Calu3 (cell line): ENCODE measurements at regions not wholly inside any gene's neighbourhood (a gene's known extent, or its start where the extent isn't known, plus 50 kb on each side); places are given as distances from the start of the nearest gene placed in this dataset.

ENCODE experiments used
- BruUV-seq: library from RNA; stranded (reverse); fragments of 400-500 nt; replicated peaks from 2 replicates; lab custom pipeline; 2021; lab: Mats Ljungman, UMichigan
- CTCF ChIA-PET: fragments of 300-600 bp; sonication (Branson Sonifier 250); formaldehyde crosslinking; loops from one replicate; lab custom pipeline; 2022; ENCODE audit warnings: antibody characterized with exemption; lab: Charles Lee
- DNase-seq: peaks from one replicate; pipeline ENCODE4 v3.0.0; 2022
- H3K27ac Mint-ChIP-seq: one replicate; pipeline ENCODE4 v1.8.0; 2022; ENCODE audit warnings: mixed read lengths; ENCODE audit not compliant: unreplicated experiment
- H3K27me3 Mint-ChIP-seq: one replicate; pipeline ENCODE4 v1.8.0; 2022; ENCODE audit warnings: mixed read lengths; ENCODE audit not compliant: unreplicated experiment
- H3K36me3 Mint-ChIP-seq: one replicate; pipeline ENCODE4 v1.8.0; 2022; ENCODE audit warnings: mild to moderate bottlenecking, moderate library complexity, mixed read lengths; ENCODE audit not compliant: insufficient read depth, unreplicated experiment
- H3K4me1 Mint-ChIP-seq: one replicate; pipeline ENCODE4 v1.8.0; 2022; ENCODE audit warnings: mild to moderate bottlenecking, low read depth, mixed read lengths; ENCODE audit not compliant: unreplicated experiment
- H3K4me3 Mint-ChIP-seq: one replicate; pipeline ENCODE4 v1.8.0; 2022; ENCODE audit warnings: mild to moderate bottlenecking, low read depth, moderate library complexity, mixed read lengths; ENCODE audit not compliant: unreplicated experiment
- H3K9me3 Mint-ChIP-seq: one replicate; pipeline ENCODE4 v1.8.0; 2022; ENCODE audit warnings: low read depth, mixed read lengths; ENCODE audit not compliant: unreplicated experiment
- intact Hi-C: fragments of 100-400 bp; cut with micrococcal nuclease; formaldehyde crosslinking; loops from one replicate; pipeline ENCODE4 v1.10.0; 2022; ENCODE audit not compliant: unreplicated experiment
- TF ChIP-seq, protein P1 (sequence below): fragments of 200-600 bp; IDR thresholded peaks from one replicate; pipeline ENCODE4 v1.8.0; 2022; ENCODE audit warnings: antibody characterized with exemption; ENCODE audit not compliant: unreplicated experiment

DNA sequence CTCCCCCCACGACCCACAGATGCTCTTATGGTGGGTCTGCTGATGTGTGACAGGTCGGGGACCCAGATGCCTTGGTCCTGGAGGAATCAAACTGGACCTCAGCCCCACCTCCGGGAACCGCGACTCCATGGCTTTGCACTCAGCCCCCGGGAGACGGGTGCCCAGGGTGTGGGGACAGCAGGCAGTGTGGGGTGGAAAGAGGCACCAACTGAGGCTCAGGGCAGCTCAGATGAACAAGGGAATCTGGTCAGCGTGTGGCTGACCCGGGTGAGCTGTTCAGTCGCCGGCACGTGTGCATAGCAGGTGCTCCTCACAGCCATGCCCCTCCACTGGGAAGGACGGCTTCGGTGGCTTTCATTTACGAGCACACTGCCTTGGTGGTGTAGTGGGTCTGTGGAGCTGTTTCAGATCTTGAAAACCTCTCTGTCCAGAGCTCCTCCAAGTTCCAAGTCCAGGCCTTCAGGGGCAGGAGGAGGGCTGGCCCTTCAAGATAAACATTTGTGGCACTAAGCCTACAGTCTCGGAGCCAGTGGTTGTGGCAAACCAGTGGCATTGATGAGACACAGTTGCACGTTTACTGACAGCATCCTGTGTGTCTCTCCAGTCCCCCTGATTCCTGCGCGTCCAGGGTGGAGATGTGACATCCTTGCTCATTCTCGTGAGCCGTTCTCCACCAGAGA, 471.2 kb upstream of the HS6ST1 start:
- Mint-ChIP-seq H3K27me3 (no peaks in the 10 kb centered on the region), H3K27ac (no peak overlapping the region), H3K4me3 (no peak overlapping the region), H3K4me1 (no peaks in the 10 kb centered on the region), H3K9me3 (peaks cover 7% of the 10 kb centered on the region), H3K36me3 (no peaks in the 10 kb centered on the region)
- intact Hi-C loops, result no loop called here
- CTCF ChIA-PET, result no interaction called here
- TF ChIP-seq, protein P1, sequence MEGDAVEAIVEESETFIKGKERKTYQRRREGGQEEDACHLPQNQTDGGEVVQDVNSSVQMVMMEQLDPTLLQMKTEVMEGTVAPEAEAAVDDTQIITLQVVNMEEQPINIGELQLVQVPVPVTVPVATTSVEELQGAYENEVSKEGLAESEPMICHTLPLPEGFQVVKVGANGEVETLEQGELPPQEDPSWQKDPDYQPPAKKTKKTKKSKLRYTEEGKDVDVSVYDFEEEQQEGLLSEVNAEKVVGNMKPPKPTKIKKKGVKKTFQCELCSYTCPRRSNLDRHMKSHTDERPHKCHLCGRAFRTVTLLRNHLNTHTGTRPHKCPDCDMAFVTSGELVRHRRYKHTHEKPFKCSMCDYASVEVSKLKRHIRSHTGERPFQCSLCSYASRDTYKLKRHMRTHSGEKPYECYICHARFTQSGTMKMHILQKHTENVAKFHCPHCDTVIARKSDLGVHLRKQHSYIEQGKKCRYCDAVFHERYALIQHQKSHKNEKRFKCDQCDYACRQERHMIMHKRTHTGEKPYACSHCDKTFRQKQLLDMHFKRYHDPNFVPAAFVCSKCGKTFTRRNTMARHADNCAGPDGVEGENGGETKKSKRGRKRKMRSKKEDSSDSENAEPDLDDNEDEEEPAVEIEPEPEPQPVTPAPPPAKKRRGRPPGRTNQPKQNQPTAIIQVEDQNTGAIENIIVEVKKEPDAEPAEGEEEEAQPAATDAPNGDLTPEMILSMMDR, result no peak
- BruUV-seq, result no TSS peak
- DNase-seq, result no peak

DNA sequence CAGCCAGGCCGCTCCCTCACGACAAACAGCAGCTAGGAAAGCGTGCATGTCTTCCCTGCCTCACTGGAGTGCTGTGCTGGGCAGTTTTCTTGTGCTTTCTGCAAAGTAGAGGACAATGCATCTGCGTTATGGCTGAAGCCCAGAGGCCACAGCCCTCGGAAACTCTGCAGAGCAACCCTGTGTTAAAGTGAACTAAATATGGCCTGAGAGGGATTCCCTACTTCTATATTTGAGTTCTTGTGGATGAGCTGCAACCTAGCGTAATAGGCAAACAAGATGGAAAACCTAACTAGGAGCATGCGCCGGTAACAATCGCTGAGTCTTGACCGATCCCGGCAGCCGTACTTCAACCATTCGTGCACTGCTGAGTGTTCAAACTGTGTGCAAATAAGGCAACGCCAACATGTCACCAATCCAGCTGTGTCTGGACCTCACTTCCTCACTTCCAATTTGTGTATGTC, 471.9 kb upstream of the HS6ST1 start:
- Mint-ChIP-seq H3K9me3 (peaks cover 7% of the 10 kb centered on the region), H3K27me3 (no peaks in the 10 kb centered on the region), H3K4me1 (no peaks in the 10 kb centered on the region), H3K36me3 (no peaks in the 10 kb centered on the region), H3K27ac (no peak overlapping the region), H3K4me3 (no peak overlapping the region)
- CTCF ChIA-PET, result no interaction called here
- no TSS peak for BruUV-seq
- no peak for DNase-seq
- TF ChIP-seq, protein P1, result no peak
- intact Hi-C loops, result no loop called here

DNA sequence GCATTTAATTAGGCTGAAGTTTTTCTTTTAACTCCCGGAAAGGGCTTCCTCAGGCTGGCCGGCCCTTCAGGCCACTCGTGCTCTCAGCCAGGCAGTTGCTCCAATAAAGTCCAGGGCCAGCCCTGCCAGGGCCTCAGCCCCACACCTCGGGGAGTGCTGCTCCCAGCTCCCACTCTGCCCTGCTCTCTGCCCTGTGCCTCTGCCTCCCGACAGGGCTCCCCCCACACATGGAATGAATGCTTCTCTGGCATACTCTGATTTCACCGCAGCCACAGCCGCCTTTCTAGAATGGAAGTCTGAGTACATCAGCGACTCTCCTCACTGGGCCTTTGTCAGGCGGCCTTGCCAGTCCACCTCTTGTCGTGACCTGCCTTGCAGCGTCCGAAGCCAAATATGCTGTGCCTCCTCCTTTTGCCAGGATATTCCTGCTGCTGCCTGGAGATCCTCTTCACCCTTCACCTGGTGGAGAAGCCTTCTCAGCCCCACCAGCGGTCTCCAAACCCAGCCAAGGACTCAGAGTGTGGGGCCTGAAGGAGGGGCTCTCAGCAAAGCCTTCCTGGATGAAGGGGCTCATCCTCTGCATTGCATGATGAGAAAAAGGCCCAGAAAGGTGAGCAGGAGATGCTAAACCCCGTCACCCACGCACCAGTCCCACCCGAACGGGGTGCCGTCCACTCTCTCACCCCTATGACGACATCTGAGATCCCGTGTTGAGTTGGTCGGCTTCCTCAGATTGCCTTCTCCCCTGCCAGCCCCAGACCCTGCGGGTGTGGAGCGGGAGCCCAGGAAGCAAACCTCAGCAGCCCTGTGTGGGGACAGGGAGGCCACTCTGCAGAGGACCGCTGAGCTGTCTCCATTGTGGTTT, 472.7 kb upstream of the HS6ST1 start:
- intact Hi-C loops, result no loop called here
- no peak for DNase-seq
- peaks cover 7% of the 10 kb centered on the region for H3K9me3 Mint-ChIP-seq

DNA sequence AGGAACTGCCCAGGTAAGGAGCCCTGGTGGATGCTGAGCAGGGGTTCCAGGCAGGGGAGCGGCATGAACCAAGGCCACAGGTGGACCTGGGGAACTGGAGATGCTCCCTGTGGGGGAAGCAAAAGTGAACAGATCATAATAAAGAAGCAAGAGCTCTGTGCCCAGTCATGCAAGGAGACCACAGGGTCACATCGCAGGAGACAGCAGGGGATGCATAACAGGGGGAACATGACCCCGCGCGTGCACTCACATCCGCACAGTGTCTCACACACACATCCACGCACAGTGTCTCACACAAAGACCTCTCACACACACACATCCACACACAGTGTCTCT, 473.3 kb upstream of the HS6ST1 start:
- no peak for DNase-seq
- intact Hi-C loops, result no loop called here
- BruUV-seq, result no TSS peak
- no peaks in the 10 kb centered on the region for H3K27me3 Mint-ChIP-seq
- no peak overlapping the region for H3K27ac Mint-ChIP-seq
- CTCF ChIA-PET, result no interaction called here
- peaks cover 7% of the 10 kb centered on the region for H3K9me3 Mint-ChIP-seq
- H3K4me1 Mint-ChIP-seq, result no peaks in the 10 kb centered on the region
- TF ChIP-seq, protein P1, result no peak
- H3K36me3 Mint-ChIP-seq, result no peaks in the 10 kb centered on the region
- H3K4me3 Mint-ChIP-seq, result no peak overlapping the region

More for the DNA sequence above, 472.7 kb upstream of the HS6ST1 start:
- H3K4me1 Mint-ChIP-seq, result no peaks in the 10 kb centered on the region
- no peaks in the 10 kb centered on the region for H3K27me3 Mint-ChIP-seq
- TF ChIP-seq, protein P1, result no peak
- CTCF ChIA-PET, result no interaction called here
- no peaks in the 10 kb centered on the region for H3K36me3 Mint-ChIP-seq
- H3K4me3 Mint-ChIP-seq, result no peak overlapping the region
- no peak overlapping the region for H3K27ac Mint-ChIP-seq
- no TSS peak for BruUV-seq
